Pancreas (tissue), 10 donors: ENCODE measurements at regions not wholly inside any gene's neighbourhood (a gene's known extent, or its start where the extent isn't known, plus 50 kb on each side); places are given as distances from the start of the nearest gene placed in this dataset.
"Not testable (repeated sequence)": the region's sequence is repeated elsewhere in the genome, so short reads cannot be mapped to it uniquely, and the experiment has no call there.

Experiments used
- ATAC-seq, 4 donors: fragments of 200-7000 bp; cut with Tn5 transposase; one replicate each; pipeline versions ENCODE4 v1.8.0 to v1.9.1; 2020; ENCODE audit warnings: mild to moderate bottlenecking in 4 of 4, moderate library complexity in 4 of 4
- DNase-seq, 6 donors: peaks; one replicate each; pipeline ENCODE4 v3.0.0-alpha.2; 2020
- FAIRE-seq: peaks from 2 replicates; lab custom pipeline; 2012; peaks lifted over from hg19 to GRCh38; lab: Jason Lieb, UNC
- H3K27ac ChIP-seq, 4 donors: fragments of 200-600 bp; sonication (generic); 1 replicate in 3 of 4; 2 replicates in 1 of 4; pipeline versions ENCODE4 v1.5.0 to v1.8.0; 2020
- H3K27me3 ChIP-seq, 4 donors: fragments of 200-600 bp; one replicate each; pipeline ENCODE4 v1.8.0; 2021
- H3K36me3 ChIP-seq, 3 donors: fragments of 200-600 bp; sonication (generic) in 1 of 3; one replicate each; pipeline versions ENCODE4 v1.5.0 to v1.8.0; 2020 to 2021
- H3K4me1 ChIP-seq, 3 donors: fragments of 200-600 bp; one replicate each; pipeline ENCODE4 v1.8.0; 2021
- H3K4me3 ChIP-seq, 4 donors: fragments of 200-600 bp; sonication (generic) in 2 of 4; one replicate each; pipeline versions ENCODE4 v1.5.0 to v1.8.0; 2020 to 2021
- H3K9me3 ChIP-seq, 4 donors: fragments of 200-600 bp; one replicate each; pipeline ENCODE4 v1.8.0; 2021
- CTCF ChIP-seq, 4 donors: fragments of 200-600 bp; sonication (generic) in 3 of 4; IDR thresholded peaks; one replicate each; pipeline versions ENCODE4 v1.5.0 to v1.8.0; 2021; ENCODE audit warnings: antibody characterized with exemption in 4 of 4
- WGBS, 2 donors: extraction: QIAGEN DNeasy Blood & Tissue Kit; methylation state at CpG; one replicate each; pipeline ENCODE4 v1.1.7; 2013; 5-methylcytosine and 5-hydroxymethylcytosine counted together
- intact Hi-C, 3 donors: fragments of 100-400 bp; cut with DNase I; formaldehyde crosslinking; loops; one replicate each; pipeline versions ENCODE4 v1.11.1 to v1.14.2; 2022
- donor health status: healthy with polysubstance abuse.
- donor health status: DM: no; HTN: no; CAD: no; lungs with moderate emphysema.
- donor health status: DM: no; HTN: no; CAD: no.
- donor health status: control.
- donor health status: control.
- donor health status: Bipolar disorder and iron deficiency.
- donor health status: DM: yes; HTN: yes; CAD: no.
- donor health status: DM: no; HTN: no; CAD: no.
- donor health status: DM: no; HTN: no; CAD: no.
- donor health status: DM: yes; HTN: yes; CAD: no.

GRCh38 chr6:139961190-139961589, 586.7 kb upstream of the CITED2 start:
- TF ChIP-seq CTCF (IDR thresholded peaks at IDR 0.05), result no peak
- FAIRE-seq (no peak), ATAC-seq (peak in 1 of 4 donors; percentile 62), DNase-seq (no peak)
- peaks cover 0 to 15% (median 6%) of the 10 kb centered on the region in 3 donors for H3K4me1 ChIP-seq
- no peaks in the 10 kb centered on the region for H3K36me3 ChIP-seq
- H3K27me3 ChIP-seq, result peaks cover 0 to 3% (median 0%) of the 10 kb centered on the region in 4 donors
- H3K27ac ChIP-seq, result no peak overlapping the region
- no peak overlapping the region for H3K4me3 ChIP-seq
- no peaks in the 10 kb centered on the region for H3K9me3 ChIP-seq
- WGBS, 2 donors, result 11 to 12% methylated on average over 2 of the region's 2 CpGs
- intact Hi-C loops, result no loop called here

- ATAC-seq (no peak), DNase-seq (no peak), FAIRE-seq (no peak)
- Histone ChIP-seq H3K9me3 (no peaks in the 10 kb centered on the region), H3K4me1 (peaks cover 0 to 15% (median 6%) of the 10 kb centered on the region in 3 donors), H3K36me3 (no peaks in the 10 kb centered on the region), H3K4me3 (no peak overlapping the region), H3K27ac (no peak overlapping the region), H3K27me3 (peaks cover 0 to 3% (median 0%) of the 10 kb centered on the region in 4 donors)
- intact Hi-C loops, result no loop called here
- 66 to 72% methylated on average over 2 of the region's 2 CpGs for WGBS, 2 donors
- TF ChIP-seq CTCF (IDR thresholded peaks at IDR 0.05), result no peak
Observed at GRCh38 chr6:139960671-139961070, 586.2 kb upstream of the CITED2 start.

GRCh38 chr6:139955366-139956155, 581.1 kb upstream of the CITED2 start:
- ATAC-seq (no peak), DNase-seq (no peak), FAIRE-seq (no peak)
- intact Hi-C loops, result no loop called here
- peaks cover 0 to 3% (median 0%) of the 10 kb centered on the region in 4 donors for H3K27me3 ChIP-seq
- H3K4me3 ChIP-seq, result no peak overlapping the region
- no peak overlapping the region for H3K27ac ChIP-seq
- no peak for TF ChIP-seq CTCF (IDR thresholded peaks at IDR 0.05)
- H3K9me3 ChIP-seq, result no peaks in the 10 kb centered on the region
- WGBS, 2 donors, result 42% methylated on average over 2 of the region's 2 CpGs
- no peaks in the 10 kb centered on the region for H3K36me3 ChIP-seq
- H3K4me1 ChIP-seq, result no peaks in the 10 kb centered on the region

GRCh38 chr6:139954463-139955071, 580.1 kb upstream of the CITED2 start:
- intact Hi-C loops, result no loop called here
- no peak for DNase-seq
- no peak overlapping the region for H3K4me3 ChIP-seq
- peaks cover 0 to 3% (median 0%) of the 10 kb centered on the region in 4 donors for H3K27me3 ChIP-seq
- H3K36me3 ChIP-seq, result no peaks in the 10 kb centered on the region
- FAIRE-seq, result peak; percentile 9
- H3K27ac ChIP-seq, result no peak overlapping the region
- TF ChIP-seq CTCF (IDR thresholded peaks at IDR 0.05), result no peak
- no peaks in the 10 kb centered on the region for H3K4me1 ChIP-seq
- no peak for ATAC-seq
- H3K9me3 ChIP-seq, result no peaks in the 10 kb centered on the region

GRCh38 chr6:139953780-139954179, 579.3 kb upstream of the CITED2 start:
- H3K9me3 ChIP-seq, DNase-seq, FAIRE-seq, intact Hi-C loops, H3K36me3 ChIP-seq, H3K27ac ChIP-seq, H3K4me3 ChIP-seq, H3K27me3 ChIP-seq, H3K4me1 ChIP-seq, ATAC-seq: not testable (repeated sequence)
- 88 to 96% methylated on average over 11 of the region's 11 CpGs for WGBS, 2 donors
